ENCODE measurements at regions not wholly inside any gene's neighbourhood (a gene's known extent, or its start where the extent isn't known, plus 50 kb on each side); places are given as distances from the start of the nearest gene placed in this dataset.

- TF ChIP-seq EGR1 (IDR thresholded peaks at IDR 0.05; ENCODE audit: low read depth) (no peak), ELF1 (IDR thresholded peaks at IDR 0.05; ENCODE audit: borderline replicate concordance, low read depth) (no peak), SRF (IDR thresholded peaks at IDR 0.05; ENCODE audit: low read depth) (no peak), CBX3 (IDR thresholded peaks at IDR 0.05; ENCODE audit: low read depth) (no peak), FOSL1 (IDR thresholded peaks at IDR 0.05; ENCODE audit: low read depth) (no peak), RAD21 (IDR thresholded peaks at IDR 0.05; ENCODE audit: low read depth) (no peak)
Observed at GRCh38 chr16:8458481-8459046, 131.7 kb downstream of the TMEM114 start (continued).

- ATAC-seq: no peak
- Histone ChIP-seq H4K20me1 (ENCODE audit: insufficient read depth) (no peaks in the 10 kb centered on the region), H3K4me2 (ENCODE audit: low read length) (no peak overlapping the region), H3K4me3 (replicated peaks in 1 of 2; ENCODE audit: low read depth in 1 of 2, low read length in 2 of 2) (no peak overlapping the region), H3K9ac (ENCODE audit: low read length) (no peak overlapping the region), H3K36me3 (ENCODE audit: control insufficient read depth in 1 of 2, insufficient read depth in 2 of 2, low read length in 2 of 2) (no peaks in the 10 kb centered on the region), H3K79me2 (ENCODE audit: insufficient read depth, low read length) (no peaks in the 10 kb centered on the region), H3K4me1 (ENCODE audit: control insufficient read depth in 1 of 2, insufficient read depth in 2 of 2, low read length in 2 of 2) (no peaks in the 10 kb centered on the region), H3K9me3 (ENCODE audit: control insufficient read depth in 1 of 2, insufficient read depth in 1 of 2, low read depth in 1 of 2, low read length in 2 of 2) (no peaks in the 10 kb centered on the region; a peak in 1 of 4 replicates), H3K27me3 (ENCODE audit: insufficient read depth, low read length) (no peaks in the 10 kb centered on the region), H3K27ac (ENCODE audit: low read depth, low read length) (no peak overlapping the region), H3K9me2 (ENCODE audit: insufficient read depth) (no peaks in the 10 kb centered on the region), H2AFZ (ENCODE audit: low read depth, low read length, poor library complexity, severe bottlenecking) (no peak overlapping the region)
- ChIA-PET POLR2A (no interaction called here), CTCF (no interaction called here), RAD21 (ENCODE audit: low non-redundant PET in 1 of 2, low total read pairs in 2 of 2, uncharacterized antibody in 2 of 2, unreplicated experiment in 2 of 2) (no interaction called here)
- DNase-seq (ENCODE audit: low read depth, low spot score): no peak
- TF ChIP-seq REST (IDR thresholded peaks at IDR 0.05; ENCODE audit: low read depth): no peak
- no peak for TF ChIP-seq CEBPB (IDR thresholded peaks at IDR 0.05; ENCODE audit: low read depth)
- no peak for TF ChIP-seq SIN3A (IDR thresholded peaks at IDR 0.05; ENCODE audit: low read depth)
- no peak for TF ChIP-seq ATF3 (IDR thresholded peaks at IDR 0.05)
- TF ChIP-seq ZFX (IDR thresholded peaks at IDR 0.05): no peak
- no peak for TF ChIP-seq ELF1 (IDR thresholded peaks at IDR 0.05; ENCODE audit: borderline replicate concordance, low read depth)
- TF ChIP-seq ZBTB33 (IDR thresholded peaks at IDR 0.05; ENCODE audit: extremely low read depth, insufficient replicate concordance, low read length): no peak
- no peak for TF ChIP-seq ZNF274 (IDR thresholded peaks at IDR 0.05; ENCODE audit: low read depth, low read length)
- no peak for TF ChIP-seq YY1 (IDR thresholded peaks at IDR 0.05; ENCODE audit: extremely low read depth, insufficient replicate concordance, low read depth, low read length)
- TF ChIP-seq POLR2A (IDR thresholded peaks at IDR 0.05; ENCODE audit: borderline replicate concordance, extremely low read depth, insufficient read depth, insufficient read length): no peak
- no peak for TF ChIP-seq SP1 (IDR thresholded peaks at IDR 0.05; ENCODE audit: low read depth)
- no peak for TF ChIP-seq RAD21 (IDR thresholded peaks at IDR 0.05; ENCODE audit: low read depth)
- no peak for TF ChIP-seq CBX3 (IDR thresholded peaks at IDR 0.05; ENCODE audit: low read depth)
- no peak for TF ChIP-seq EZH2 (IDR thresholded peaks at IDR 0.05)
- no peak for TF ChIP-seq SRF (IDR thresholded peaks at IDR 0.05; ENCODE audit: low read depth)
- TF ChIP-seq EGR1 (IDR thresholded peaks at IDR 0.05; ENCODE audit: low read depth): no peak
- intact Hi-C loops (cut with micrococcal nuclease): no loop called here
- BruUV-seq (replicated peaks): no TSS peak
Observed at GRCh38 chr16:8453359-8453758, 137.0 kb downstream of the TMEM114 start.

All from HCT116 (cell line).